ENCODE measurements at regions not wholly inside any gene's neighbourhood (a gene's known extent, or its start where the extent isn't known, plus 50 kb on each side); places are given as distances from the start of the nearest gene placed in this dataset.
"Not testable (repeated sequence)": the region's sequence is repeated elsewhere in the genome, so short reads cannot be mapped to it uniquely, and the experiment has no call there.

GRCh38 chr5:163330723-163331668 lies 106.4 kb upstream of the CCNG1 start:
- Histone ChIP-seq H3K27ac (no peak overlapping the region), H3K4me3 (no peak overlapping the region), H3K4me1 (ENCODE audit: insufficient read depth) (no peaks in the 10 kb centered on the region), H3K36me3 (no peaks in the 10 kb centered on the region), H3K27me3 (no peaks in the 10 kb centered on the region), H3K9me3 (no peaks in the 10 kb centered on the region)
- TF ChIP-seq POLR2A (IDR thresholded peaks at IDR 0.05) (no peak), EP300 (IDR thresholded peaks at IDR 0.05) (no peak), CTCF (IDR thresholded peaks at IDR 0.05) (no peak)
- intact Hi-C loops (cut with DNase I): no loop called here
- no peak for DNase-seq
- 54 to 75% (median 60%) methylated on average over 9 of the region's 9 CpGs for WGBS, 3 donors

DNA sequence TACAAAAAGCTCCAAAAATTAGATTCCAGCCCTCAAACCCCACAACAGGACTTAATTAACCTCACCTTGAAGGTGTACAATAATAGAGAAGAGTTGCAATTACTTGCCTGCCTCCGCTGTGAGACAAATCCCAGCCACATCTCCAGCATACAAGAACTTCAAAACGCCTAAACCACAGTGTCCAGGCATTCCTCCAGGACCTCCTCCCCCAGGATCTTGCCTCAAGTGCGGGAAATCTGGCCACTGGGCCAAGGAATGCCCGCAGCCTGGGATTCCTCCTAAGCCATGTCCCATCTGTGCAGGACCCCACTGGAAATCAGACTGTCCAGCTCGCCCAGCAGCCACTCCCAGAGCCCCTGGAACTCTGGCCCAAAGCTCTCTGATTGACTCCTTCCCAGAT lies 101.3 kb upstream of the CCNG1 start:
- DNase-seq; H3K4me1 ChIP-seq (ENCODE audit: insufficient read depth); intact Hi-C loops (cut with DNase I); H3K27ac ChIP-seq; H3K36me3 ChIP-seq; H3K9me3 ChIP-seq; H3K27me3 ChIP-seq; H3K4me3 ChIP-seq: not testable (repeated sequence)
- WGBS, 3 donors: 63 to 80% (median 71%) methylated on average over 5 of the region's 5 CpGs

DNA sequence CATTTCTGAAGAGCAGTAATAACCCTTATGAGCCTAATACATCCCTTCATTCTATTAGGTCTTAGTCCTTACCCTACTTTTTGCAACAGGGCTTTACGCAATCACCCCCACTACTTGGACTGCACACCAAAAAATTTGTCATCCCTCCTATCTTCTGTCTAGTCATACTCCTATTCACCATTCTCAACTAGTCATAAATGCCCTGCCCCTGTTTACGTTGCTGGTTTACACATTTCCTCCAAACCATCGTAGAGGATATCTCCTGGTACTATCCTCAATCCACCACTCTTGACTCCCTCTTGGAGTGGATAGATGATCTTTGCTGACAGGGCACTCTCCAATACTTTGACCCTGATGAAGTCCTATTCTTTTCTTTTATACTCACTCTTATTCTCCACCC lies 98.2 kb upstream of the CCNG1 start:
- no peaks in the 10 kb centered on the region for H3K4me1 ChIP-seq (ENCODE audit: insufficient read depth)
- no peaks in the 10 kb centered on the region for H3K27me3 ChIP-seq
- intact Hi-C loops (cut with DNase I): no loop called here
- H3K4me3 ChIP-seq: no peak overlapping the region
- WGBS, 3 donors: 56 to 73% (median 61%) methylated on average over 3 of the region's 3 CpGs
- H3K27ac ChIP-seq: no peak overlapping the region
- H3K36me3 ChIP-seq: no peaks in the 10 kb centered on the region
- H3K9me3 ChIP-seq: no peaks in the 10 kb centered on the region
- no peak for TF ChIP-seq POLR2A (IDR thresholded peaks at IDR 0.05)
- TF ChIP-seq EP300 (IDR thresholded peaks at IDR 0.05): no peak
- TF ChIP-seq CTCF (IDR thresholded peaks at IDR 0.05): no peak
- DNase-seq: no peak

DNA sequence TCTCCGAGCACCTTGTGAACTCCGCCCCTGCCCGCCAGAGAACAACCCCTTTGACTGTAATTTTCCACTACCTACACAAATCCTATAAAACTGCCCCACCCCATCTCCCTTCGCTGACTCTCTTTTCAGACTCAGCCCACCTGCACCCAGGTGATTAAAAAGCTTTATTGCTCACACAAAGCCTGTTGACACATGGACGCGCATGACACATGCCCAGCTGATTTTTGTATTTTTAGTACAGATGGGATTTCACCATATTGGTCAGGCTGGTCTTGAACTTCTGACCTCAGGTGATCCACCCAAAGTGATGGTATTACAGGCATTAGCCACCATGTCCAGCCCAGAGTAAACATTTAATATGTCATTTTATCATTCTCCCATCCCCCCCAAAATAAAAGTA lies 97.0 kb upstream of the CCNG1 start:
- DNase-seq; H3K4me1 ChIP-seq (ENCODE audit: insufficient read depth): not testable (repeated sequence)
- WGBS, 3 donors: 84 to 97% (median 96%) methylated on average over 6 of the region's 6 CpGs

DNA sequence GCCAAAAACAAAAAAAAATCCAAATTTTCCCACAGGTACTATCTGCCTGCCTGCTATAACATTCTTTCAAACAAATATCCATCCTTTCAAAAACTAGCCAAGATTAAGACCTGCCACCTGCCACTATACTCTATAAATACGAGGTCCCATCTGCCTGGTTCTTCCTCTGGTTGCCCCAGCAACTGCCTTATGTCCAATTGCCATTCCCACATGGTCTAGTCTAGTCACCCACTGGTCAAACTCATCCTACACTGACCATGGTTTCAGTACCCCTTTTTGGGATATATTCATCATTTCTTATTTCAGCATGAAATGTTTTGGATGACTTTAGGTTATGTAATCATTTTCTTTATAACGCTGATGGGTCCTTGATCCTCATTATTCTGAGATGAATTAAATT lies 95.1 kb upstream of the CCNG1 start:
- no peak for DNase-seq
- Histone ChIP-seq H3K4me1 (ENCODE audit: insufficient read depth) (no peaks in the 10 kb centered on the region), H3K27ac (no peak overlapping the region), H3K36me3 (no peaks in the 10 kb centered on the region), H3K9me3 (no peaks in the 10 kb centered on the region), H3K4me3 (no peak overlapping the region), H3K27me3 (no peaks in the 10 kb centered on the region)
- no peak for TF ChIP-seq POLR2A (IDR thresholded peaks at IDR 0.05)
- TF ChIP-seq EP300 (IDR thresholded peaks at IDR 0.05): no peak
- no peak for TF ChIP-seq CTCF (IDR thresholded peaks at IDR 0.05)
- 72 to 82% (median 81%) methylated on average over 2 of the region's 2 CpGs for WGBS, 3 donors
- intact Hi-C loops (cut with DNase I): no loop called here

More for the DNA sequence above, 97.0 kb upstream of the CCNG1 start:
- H3K9me3 ChIP-seq; H3K27ac ChIP-seq; H3K4me3 ChIP-seq; intact Hi-C loops (cut with DNase I); H3K36me3 ChIP-seq; H3K27me3 ChIP-seq: not testable (repeated sequence)

Data from ovary (tissue), 7 donors.